ENCODE measurements at regions not wholly inside any gene's neighbourhood (a gene's known extent, or its start where the extent isn't known, plus 50 kb on each side); places are given as distances from the start of the nearest gene placed in this dataset.
"Not testable (repeated sequence)": the region's sequence is repeated elsewhere in the genome, so short reads cannot be mapped to it uniquely, and the experiment has no call there.

GRCh38 chr5:102678267-102679058 lies 76.6 kb upstream of the PAM start:
- no peak overlapping the region for H3K4me3 ChIP-seq
- DNase-seq, result peak; percentile 31

GRCh38 chr5:102681403-102681983 lies 73.6 kb upstream of the PAM start:
- peak; percentile 75 for DNase-seq
- no peak overlapping the region for H3K4me3 ChIP-seq
- H3K9me3 ChIP-seq, result no peaks in the 10 kb centered on the region
- H3K27me3 ChIP-seq, result no peaks in the 10 kb centered on the region
- H3K36me3 ChIP-seq, result no peaks in the 10 kb centered on the region

More at GRCh38 chr5:102678267-102679058, 76.6 kb upstream of the PAM start:
- Histone ChIP-seq H3K9me3 (no peaks in the 10 kb centered on the region), H3K27me3 (no peaks in the 10 kb centered on the region), H3K36me3 (no peaks in the 10 kb centered on the region)

- Histone ChIP-seq H3K36me3 (no peaks in the 10 kb centered on the region), H3K4me3 (no peak overlapping the region), H3K9me3 (no peaks in the 10 kb centered on the region), H3K27me3 (no peaks in the 10 kb centered on the region)
- DNase-seq, result no peak
These were observed 72.9 kb upstream of the PAM start for GRCh38 chr5:102682101-102682647.

GRCh38 chr5:102688076-102688475 lies 67.0 kb upstream of the PAM start:
- not testable (repeated sequence) for H3K4me3 ChIP-seq, H3K9me3 ChIP-seq, H3K27me3 ChIP-seq, DNase-seq, H3K36me3 ChIP-seq

- H3K36me3 ChIP-seq, H3K4me3 ChIP-seq, DNase-seq, H3K27me3 ChIP-seq, H3K9me3 ChIP-seq: not testable (repeated sequence)
These were observed 66.3 kb upstream of the PAM start for GRCh38 chr5:102688581-102689342.

- Histone ChIP-seq H3K27me3 (no peaks in the 10 kb centered on the region), H3K36me3 (no peaks in the 10 kb centered on the region), H3K9me3 (no peaks in the 10 kb centered on the region), H3K4me3 (no peak overlapping the region)
- DNase-seq, result no peak
These were observed 64.2 kb upstream of the PAM start for GRCh38 chr5:102690910-102691309.

- Histone ChIP-seq H3K36me3 (no peaks in the 10 kb centered on the region), H3K4me3 (no peak overlapping the region), H3K9me3 (no peaks in the 10 kb centered on the region), H3K27me3 (no peaks in the 10 kb centered on the region)
- no peak for DNase-seq
These were observed 63.7 kb upstream of the PAM start for GRCh38 chr5:102691434-102691833.

GRCh38 chr5:102700120-102700831 lies 54.8 kb upstream of the PAM start:
- Histone ChIP-seq H3K9me3 (no peaks in the 10 kb centered on the region), H3K36me3 (no peaks in the 10 kb centered on the region), H3K27me3 (no peaks in the 10 kb centered on the region; the same call in 1 of the 2 replicates), H3K4me3 (no peak overlapping the region)
- no peak for DNase-seq

GRCh38 chr5:102700916-102701315 lies 54.2 kb upstream of the PAM start:
- H3K36me3 ChIP-seq, result no peaks in the 10 kb centered on the region
- DNase-seq, result no peak
- H3K27me3 ChIP-seq, result no peaks in the 10 kb centered on the region; the same call in 1 of the 2 replicates
- no peaks in the 10 kb centered on the region for H3K9me3 ChIP-seq
- no peak overlapping the region for H3K4me3 ChIP-seq

- Histone ChIP-seq H3K4me3 (no peak overlapping the region), H3K9me3 (no peaks in the 10 kb centered on the region), H3K36me3 (no peaks in the 10 kb centered on the region), H3K27me3 (no peaks in the 10 kb centered on the region; the same call in 1 of the 2 replicates)
- no peak for DNase-seq
These were observed 53.4 kb upstream of the PAM start for GRCh38 chr5:102701748-102702147.
